ENCODE measurements at regions not wholly inside any gene's neighbourhood (a gene's known extent, or its start where the extent isn't known, plus 50 kb on each side); places are given as distances from the start of the nearest gene placed in this dataset.

GRCh38 chr4:23697001-23697528 is 192.8 kb downstream of the PPARGC1A start:
- H3K4me1 ChIP-seq (ENCODE audit: control insufficient read depth, insufficient read depth, low read length), result no peaks in the 10 kb centered on the region
- no peak for DNase-seq
- ATAC-seq, result no peak
- no peak overlapping the region for H3K4me3 ChIP-seq (ENCODE audit: low read length)
- no CpG with 5 or more reads among the region's 1 CpG for WGBS (ENCODE audit: insufficient coverage)
- Mint-ChIP-seq H3K4me1 (no peaks in the 10 kb centered on the region), H3K9me3 (peaks cover 5 to 6% of the 10 kb centered on the region in 2 donors), H3K27ac (no peak overlapping the region), H3K27me3 (ENCODE audit: low read depth in 2 of 2) (no peaks in the 10 kb centered on the region), H3K4me3 (no peak overlapping the region), H3K36me3 (no peaks in the 10 kb centered on the region)
- H3K9me3 ChIP-seq (ENCODE audit: control insufficient read depth, insufficient read depth, low read length), result peaks cover 4% of the 10 kb centered on the region
- no peaks in the 10 kb centered on the region for H3K36me3 ChIP-seq (ENCODE audit: control insufficient read depth, insufficient read depth, low read length)
- intact Hi-C loops (cut with micrococcal nuclease), result no loop called here
- no peak overlapping the region for H3K27ac ChIP-seq (ENCODE audit: low read length)
- H3K27me3 ChIP-seq (ENCODE audit: control insufficient read depth, insufficient read depth, low read length), result no peaks in the 10 kb centered on the region
- TF ChIP-seq CTCF (IDR thresholded peaks at IDR 0.05), result no peak

- Mint-ChIP-seq H3K36me3 (no peaks in the 10 kb centered on the region), H3K4me1 (no peaks in the 10 kb centered on the region), H3K27me3 (ENCODE audit: low read depth in 2 of 2) (no peaks in the 10 kb centered on the region), H3K9me3 (peaks cover 7 to 11% of the 10 kb centered on the region in 2 donors), H3K27ac (no peak overlapping the region), H3K4me3 (no peak overlapping the region)
- H3K27me3 ChIP-seq (ENCODE audit: control insufficient read depth, insufficient read depth, low read length), result no peaks in the 10 kb centered on the region
- DNase-seq (no peak), ATAC-seq (no peak)
- 95% methylated on average over 3 of the region's 3 CpGs for WGBS (ENCODE audit: insufficient coverage)
- no peak overlapping the region for H3K4me3 ChIP-seq (ENCODE audit: low read length)
- H3K27ac ChIP-seq (ENCODE audit: low read length), result no peak overlapping the region
- intact Hi-C loops (cut with micrococcal nuclease), result no loop called here
- no peak for TF ChIP-seq CTCF (IDR thresholded peaks at IDR 0.05)
- no peaks in the 10 kb centered on the region for H3K4me1 ChIP-seq (ENCODE audit: control insufficient read depth, insufficient read depth, low read length)
- no peaks in the 10 kb centered on the region for H3K36me3 ChIP-seq (ENCODE audit: control insufficient read depth, insufficient read depth, low read length)
- no peaks in the 10 kb centered on the region for H3K9me3 ChIP-seq (ENCODE audit: control insufficient read depth, insufficient read depth, low read length)
Observed at GRCh38 chr4:23686169-23686897, 203.5 kb downstream of the PPARGC1A start.

- WGBS (ENCODE audit: insufficient coverage), result 81% methylated on average over 4 of the region's 4 CpGs
- Histone ChIP-seq H3K9me3 (ENCODE audit: control insufficient read depth, insufficient read depth, low read length) (no peaks in the 10 kb centered on the region), H3K27me3 (ENCODE audit: control insufficient read depth, insufficient read depth, low read length) (no peaks in the 10 kb centered on the region), H3K36me3 (ENCODE audit: control insufficient read depth, insufficient read depth, low read length) (no peaks in the 10 kb centered on the region), H3K4me1 (ENCODE audit: control insufficient read depth, insufficient read depth, low read length) (no peaks in the 10 kb centered on the region), H3K27ac (ENCODE audit: low read length) (no peak overlapping the region), H3K4me3 (ENCODE audit: low read length) (no peak overlapping the region)
- no peaks in the 10 kb centered on the region for H3K4me1 Mint-ChIP-seq
- H3K36me3 Mint-ChIP-seq, result no peaks in the 10 kb centered on the region
- no peak for TF ChIP-seq CTCF (IDR thresholded peaks at IDR 0.05)
- no peak overlapping the region for H3K4me3 Mint-ChIP-seq
- ATAC-seq (no peak), DNase-seq (no peak)
- peaks cover 4 to 11% of the 10 kb centered on the region in 2 donors for H3K9me3 Mint-ChIP-seq
- intact Hi-C loops (cut with micrococcal nuclease), result no loop called here
- H3K27ac Mint-ChIP-seq, result no peak overlapping the region
- no peaks in the 10 kb centered on the region for H3K27me3 Mint-ChIP-seq (ENCODE audit: low read depth in 2 of 2)
Observed at GRCh38 chr4:23685471-23685870, 204.4 kb downstream of the PPARGC1A start.

Measured in natural killer cell (primary cell).